Prostate gland (tissue), 2 donors: ENCODE measurements at regions not wholly inside any gene's neighbourhood (a gene's known extent, or its start where the extent isn't known, plus 50 kb on each side); places are given as distances from the start of the nearest gene placed in this dataset.

ENCODE experiments used
- DNase-seq: peaks from one replicate; pipeline ENCODE4 v3.0.0-alpha.2; 2019; ENCODE audit warnings: low spot score
- H3K27ac ChIP-seq, 2 donors: fragments of 200-600 bp; sonication (generic); 2 replicates each; pipeline ENCODE4 v1.5.1; 2017 to 2019
- H3K27me3 ChIP-seq: fragments of 200-600 bp; sonication (generic); replicated peaks from 2 replicates; pipeline ENCODE4 v1.5.1; 2019; ENCODE audit not compliant: insufficient read depth
- H3K36me3 ChIP-seq, 2 donors: fragments of 200-600 bp; sonication (generic); 1 replicate in 1 of 2; 2 replicates in 1 of 2; pipeline versions ENCODE4 v1.5.1 to v1.8.1; 2017 to 2019
- H3K4me1 ChIP-seq: fragments of 200-600 bp; sonication (generic); replicated peaks from 2 replicates; pipeline ENCODE4 v1.5.1; 2019
- H3K4me3 ChIP-seq, 2 donors: fragments of 200-600 bp; sonication (generic); 2 replicates each; pipeline ENCODE4 v1.5.1; 2017 to 2019
- H3K9me3 ChIP-seq: fragments of 200-600 bp; sonication (generic); 2 replicates; pipeline ENCODE4 v1.5.1; 2017
- POLR2A ChIP-seq: fragments of 450-650 bp; IDR thresholded peaks from one replicate; pipeline ENCODE4 v1.6.1; 2016; ENCODE audit warnings: antibody characterized with exemption, mild to moderate bottlenecking
- POLR2AphosphoS5 ChIP-seq: sonication (generic); formaldehyde crosslinking; IDR thresholded peaks from one replicate; pipeline ENCODE4 v1.6.1; 2017; ENCODE audit warnings: antibody characterized with exemption
- WGBS: methylation state at CpG from one replicate; pipeline ENCODE4 v1.1.5; 2018; 5-methylcytosine and 5-hydroxymethylcytosine counted together
- intact Hi-C: fragments of 100-400 bp; cut with DNase I; formaldehyde crosslinking; loops from one replicate; pipeline ENCODE4 v1.14.2; 2022
- TF ChIP-seq, protein P1 (sequence below), 4 experiments: fragments of 200-600 bp in 2 of 4; fragments of 450-650 bp in 2 of 4; sonication (generic) in 2 of 4; IDR thresholded peaks; 1 replicate in 3 of 4; 2 replicates in 1 of 4; pipeline ENCODE4 v1.5.1; 2016 to 2019; ENCODE audit warnings: antibody characterized with exemption in 4 of 4, mild to moderate bottlenecking in 2 of 4, moderate library complexity in 2 of 4

DNA sequence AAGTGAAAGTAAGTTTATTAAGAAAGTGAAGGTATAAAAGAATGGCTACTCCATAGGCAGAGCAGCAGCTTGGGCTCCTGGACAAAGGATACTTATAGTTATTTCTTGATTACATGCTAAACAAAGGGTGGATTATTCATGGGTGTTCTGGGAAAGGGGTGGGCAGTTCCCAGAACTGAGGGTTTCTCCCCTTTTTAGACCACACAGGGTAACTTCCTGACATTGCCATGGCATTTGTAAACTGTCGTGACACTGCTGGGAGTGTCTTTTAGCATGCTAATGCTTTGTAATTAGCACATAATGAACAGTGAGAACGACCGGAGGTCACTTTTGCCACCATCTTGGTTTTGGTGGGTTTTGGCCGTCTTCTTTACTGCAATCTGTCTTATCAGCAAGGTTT is 557.6 kb downstream of the SPRY1 start:
- Histone ChIP-seq H3K4me1 (no peaks in the 10 kb centered on the region), H3K27ac (no peak overlapping the region), H3K27me3 (no peaks in the 10 kb centered on the region), H3K4me3 (no peak overlapping the region), H3K36me3 (no peaks in the 10 kb centered on the region), H3K9me3 (no peaks in the 10 kb centered on the region)
- 98% methylated on average over 4 of the region's 4 CpGs for WGBS
- no peak for DNase-seq
- intact Hi-C loops, result no loop called here
- TF ChIP-seq, protein P1, sequence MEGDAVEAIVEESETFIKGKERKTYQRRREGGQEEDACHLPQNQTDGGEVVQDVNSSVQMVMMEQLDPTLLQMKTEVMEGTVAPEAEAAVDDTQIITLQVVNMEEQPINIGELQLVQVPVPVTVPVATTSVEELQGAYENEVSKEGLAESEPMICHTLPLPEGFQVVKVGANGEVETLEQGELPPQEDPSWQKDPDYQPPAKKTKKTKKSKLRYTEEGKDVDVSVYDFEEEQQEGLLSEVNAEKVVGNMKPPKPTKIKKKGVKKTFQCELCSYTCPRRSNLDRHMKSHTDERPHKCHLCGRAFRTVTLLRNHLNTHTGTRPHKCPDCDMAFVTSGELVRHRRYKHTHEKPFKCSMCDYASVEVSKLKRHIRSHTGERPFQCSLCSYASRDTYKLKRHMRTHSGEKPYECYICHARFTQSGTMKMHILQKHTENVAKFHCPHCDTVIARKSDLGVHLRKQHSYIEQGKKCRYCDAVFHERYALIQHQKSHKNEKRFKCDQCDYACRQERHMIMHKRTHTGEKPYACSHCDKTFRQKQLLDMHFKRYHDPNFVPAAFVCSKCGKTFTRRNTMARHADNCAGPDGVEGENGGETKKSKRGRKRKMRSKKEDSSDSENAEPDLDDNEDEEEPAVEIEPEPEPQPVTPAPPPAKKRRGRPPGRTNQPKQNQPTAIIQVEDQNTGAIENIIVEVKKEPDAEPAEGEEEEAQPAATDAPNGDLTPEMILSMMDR (IDR thresholded peaks at IDR 0.05), result no peak
- no peak for TF ChIP-seq POLR2A
- TF ChIP-seq POLR2AphosphoS5, result no peak

DNA sequence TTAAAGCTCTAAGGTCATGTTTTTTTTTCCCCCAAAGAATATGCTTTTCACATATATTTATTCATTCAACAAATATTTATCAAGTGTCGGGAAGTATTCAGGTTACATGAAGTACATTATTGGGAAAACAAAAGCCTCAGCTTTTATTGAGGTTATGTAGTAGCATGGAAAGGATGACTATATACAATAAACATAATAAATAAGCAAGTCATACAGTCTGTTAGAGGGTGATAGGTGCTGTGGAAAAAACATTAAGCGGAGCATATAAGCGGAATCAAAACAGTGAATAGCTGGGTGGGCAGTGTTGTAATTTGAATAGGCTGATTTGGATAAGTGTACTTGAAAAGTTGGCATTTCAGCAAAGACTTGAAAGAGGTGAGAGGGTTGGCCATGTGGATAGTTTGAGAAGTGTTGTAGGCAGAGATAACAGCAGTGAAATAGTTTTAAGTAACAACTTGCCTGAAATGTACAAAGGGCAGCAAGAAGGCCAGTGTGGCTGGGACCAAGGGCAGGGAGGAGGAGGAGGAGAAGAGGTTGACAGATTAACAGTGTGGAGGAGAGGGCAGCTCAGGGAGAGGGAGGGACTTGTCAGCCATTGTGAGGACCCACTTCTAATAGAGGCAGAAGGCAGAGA is 558.7 kb downstream of the SPRY1 start:
- H3K27me3 ChIP-seq, result no peaks in the 10 kb centered on the region
- H3K27ac ChIP-seq, result no peak overlapping the region
- no peaks in the 10 kb centered on the region for H3K36me3 ChIP-seq

GRCh38 chr4:123956204-123956603 is 559.6 kb downstream of the SPRY1 start:
- no peaks in the 10 kb centered on the region for H3K4me1 ChIP-seq
- intact Hi-C loops, result no loop called here
- no peak overlapping the region for H3K4me3 ChIP-seq
- H3K36me3 ChIP-seq, result no peaks in the 10 kb centered on the region
- no peaks in the 10 kb centered on the region for H3K9me3 ChIP-seq
- TF ChIP-seq POLR2A (no peak), POLR2AphosphoS5 (no peak)
- TF ChIP-seq, protein P1 (IDR thresholded peaks at IDR 0.05), result no peak
- WGBS, result 93% methylated on average over 7 of the region's 7 CpGs
- no peaks in the 10 kb centered on the region for H3K27me3 ChIP-seq
- H3K27ac ChIP-seq, result no peak overlapping the region
- no peak for DNase-seq

More for the DNA sequence above, 558.7 kb downstream of the SPRY1 start:
- Histone ChIP-seq H3K4me1 (no peaks in the 10 kb centered on the region), H3K9me3 (no peaks in the 10 kb centered on the region), H3K4me3 (no peak overlapping the region)
- DNase-seq, result no peak
- intact Hi-C loops, result no loop called here
- TF ChIP-seq POLR2A, result no peak
- no peak for TF ChIP-seq POLR2AphosphoS5
- TF ChIP-seq, protein P1 (IDR thresholded peaks at IDR 0.05), result no peak
- 90% methylated on average over 3 of the region's 3 CpGs for WGBS

- TF ChIP-seq, protein P1 (IDR thresholded peaks at IDR 0.05), result no peak
- no peak for TF ChIP-seq POLR2AphosphoS5
- TF ChIP-seq POLR2A, result no peak
- no peak overlapping the region for H3K27ac ChIP-seq
- no peaks in the 10 kb centered on the region for H3K36me3 ChIP-seq
- 72% methylated on average over 4 of the region's 4 CpGs for WGBS
- no peaks in the 10 kb centered on the region for H3K27me3 ChIP-seq
- H3K4me3 ChIP-seq, result no peak overlapping the region
- DNase-seq, result no peak
- no peaks in the 10 kb centered on the region for H3K4me1 ChIP-seq
- intact Hi-C loops, result no loop called here
- H3K9me3 ChIP-seq, result no peaks in the 10 kb centered on the region
Observed at GRCh38 chr4:123966990-123967769, 570.6 kb downstream of the SPRY1 start.

GRCh38 chr4:123972031-123972430 is 575.4 kb downstream of the SPRY1 start:
- H3K27me3 ChIP-seq, result no peaks in the 10 kb centered on the region
- WGBS, result 96% methylated on average over 1 of the region's 1 CpG
- H3K9me3 ChIP-seq, result no peaks in the 10 kb centered on the region
- no peaks in the 10 kb centered on the region for H3K4me1 ChIP-seq
- intact Hi-C loops, result no loop called here
- H3K36me3 ChIP-seq, result no peaks in the 10 kb centered on the region
- H3K4me3 ChIP-seq, result no peak overlapping the region
- H3K27ac ChIP-seq, result no peak overlapping the region
- no peak for DNase-seq
- TF ChIP-seq POLR2AphosphoS5 (no peak), POLR2A (no peak)
- TF ChIP-seq, protein P1 (IDR thresholded peaks at IDR 0.05), result no peak
